ENCODE measurements at regions not wholly inside any gene's neighbourhood (a gene's known extent, or its start where the extent isn't known, plus 50 kb on each side); places are given as distances from the start of the nearest gene placed in this dataset.

DNA sequence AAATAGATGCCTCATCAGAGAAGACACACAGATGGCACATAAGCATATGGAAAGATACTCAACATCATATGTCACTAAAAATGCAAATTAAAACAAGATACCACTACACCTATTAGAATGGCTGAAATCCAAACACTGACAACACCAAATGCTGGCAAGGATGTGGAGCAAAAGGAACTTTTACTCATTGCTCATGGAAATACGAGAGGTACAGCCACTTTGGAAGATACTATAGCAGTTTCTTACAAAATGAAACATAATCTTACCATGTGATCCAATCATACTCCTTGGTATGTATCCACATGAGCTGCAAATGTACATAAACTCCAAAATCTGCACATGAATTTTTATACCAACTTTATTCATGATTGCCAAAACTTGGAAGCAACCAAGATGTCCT lies 246.0 kb upstream of the ARHGAP42 start:
- H3K4me1 ChIP-seq (ENCODE audit: insufficient read depth, low read length): no peaks in the 10 kb centered on the region
- no peaks in the 10 kb centered on the region for H3K79me2 ChIP-seq (ENCODE audit: insufficient read depth, low read length)
- H3K9ac ChIP-seq (ENCODE audit: insufficient read depth, low read depth, low read length): no peak overlapping the region
- in situ Hi-C loops (cut with HindIII; ENCODE audit: extremely low pct_ligation_motif_present, low pct_unique_long_range_greater_than_20kb): no loop called here
- CTCF ChIA-PET (ENCODE audit: low intra/inter-chr PET ratio, low total read pairs): no interaction called here
- FAIRE-seq (no peak), DNase-seq (ENCODE audit: low spot score) (no peak), ATAC-seq (no peak)
- H3K4me3 ChIP-seq (replicated peaks in 1 of 3; ENCODE audit: insufficient read depth in 1 of 3, low read depth in 2 of 3, low read length in 3 of 3): no peak overlapping the region
- intact Hi-C loops (cut with micrococcal nuclease; ENCODE audit: unreplicated experiment): no loop called here
- no peak overlapping the region for H3K27ac ChIP-seq (ENCODE audit: extremely low read length, insufficient read depth, low read length)
- peaks cover 10% of the 10 kb centered on the region; the same call in 1 of the 2 replicates for H3K9me3 ChIP-seq (ENCODE audit: low read length)
- no TSS peak for BruUV-seq (replicated peaks)
- no peak overlapping the region for H3K4me2 ChIP-seq (ENCODE audit: low read depth, low read length)
- no peak for TF ChIP-seq ZSCAN12 (CRISPR knock-in tag; IDR thresholded peaks at IDR 0.05)
- no peaks in the 10 kb centered on the region for H3K27me3 ChIP-seq (ENCODE audit: control insufficient read depth in 1 of 2, insufficient read depth in 2 of 2, low read length in 2 of 2)
- 0% methylated on average over 1 of the region's 1 CpG for WGBS (ENCODE audit: low lambda C conversion rate)
- no peaks in the 10 kb centered on the region for H3K36me3 ChIP-seq (replicated peaks in 1 of 2; ENCODE audit: control insufficient read depth in 1 of 2, insufficient read depth in 2 of 2, low read length in 2 of 2)
- POLR2A ChIA-PET: no interaction called here
- no peak overlapping the region for H2AFZ ChIP-seq (ENCODE audit: low read length)
- H4K20me1 ChIP-seq (ENCODE audit: insufficient read depth, low read length): no peaks in the 10 kb centered on the region

DNA sequence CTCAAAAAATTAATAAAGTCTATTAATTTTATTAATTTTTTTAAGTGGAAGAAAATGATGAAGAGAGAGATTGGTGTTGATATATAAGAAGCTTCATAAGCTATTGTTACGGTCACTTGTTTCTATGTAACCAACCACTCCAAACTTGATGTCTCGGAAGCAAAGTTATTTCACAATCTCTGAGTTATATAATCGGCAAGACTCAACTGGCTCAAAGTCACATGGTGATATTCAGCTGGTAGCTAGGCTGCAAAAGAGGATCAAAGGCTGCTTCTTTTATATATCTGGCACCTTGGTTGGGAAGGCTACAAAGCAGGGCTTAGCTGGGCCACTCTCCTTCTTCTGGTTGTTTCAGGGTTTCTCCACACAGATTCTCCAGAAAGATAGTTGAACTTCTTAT lies 245.1 kb upstream of the ARHGAP42 start:
- DNase-seq (ENCODE audit: low spot score): no peak
- in situ Hi-C loops (cut with HindIII; ENCODE audit: extremely low pct_ligation_motif_present, low pct_unique_long_range_greater_than_20kb) (no loop called here), intact Hi-C loops (cut with micrococcal nuclease; ENCODE audit: unreplicated experiment) (no loop called here)

DNA sequence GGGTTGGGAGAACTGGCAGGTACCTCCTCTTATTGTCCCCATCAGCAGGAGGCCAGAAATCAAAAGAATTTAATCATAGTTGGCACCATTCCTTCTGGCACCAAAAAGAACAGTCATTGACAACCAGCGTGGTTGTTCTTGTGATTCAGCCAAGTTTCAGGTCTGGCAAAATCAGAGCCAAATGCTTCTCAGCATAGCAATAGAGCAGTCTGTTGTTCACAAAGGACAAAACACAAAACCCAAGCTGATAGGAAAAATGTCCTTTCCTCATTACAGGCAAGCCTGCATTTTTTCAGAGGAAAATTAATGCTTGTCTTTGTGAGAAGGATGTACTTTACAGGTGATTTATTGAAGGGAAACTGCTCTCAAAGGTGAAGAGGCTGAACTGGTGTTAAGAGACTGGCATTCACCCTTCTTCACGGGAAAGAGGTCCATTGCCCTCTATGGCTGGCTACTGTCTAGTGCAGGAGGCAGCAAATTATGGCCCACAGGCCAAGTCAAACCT lies 241.8 kb upstream of the ARHGAP42 start:
- no peaks in the 10 kb centered on the region for H3K79me2 ChIP-seq (ENCODE audit: insufficient read depth, low read length)
- ChIA-PET POLR2A (no interaction called here), CTCF (ENCODE audit: low intra/inter-chr PET ratio, low total read pairs) (no interaction called here)
- ATAC-seq (no peak), DNase-seq (ENCODE audit: low spot score) (no peak), FAIRE-seq (no peak)
- H3K9me3 ChIP-seq (ENCODE audit: low read length): peaks cover 29% of the 10 kb centered on the region
- no peaks in the 10 kb centered on the region for H3K36me3 ChIP-seq (replicated peaks in 1 of 2; ENCODE audit: control insufficient read depth in 1 of 2, insufficient read depth in 2 of 2, low read length in 2 of 2)
- 0% methylated on average over 2 of the region's 2 CpGs for WGBS (ENCODE audit: low lambda C conversion rate)
- H3K4me3 ChIP-seq (replicated peaks in 1 of 3; ENCODE audit: insufficient read depth in 1 of 3, low read depth in 2 of 3, low read length in 3 of 3): no peak overlapping the region
- no peaks in the 10 kb centered on the region for H3K4me1 ChIP-seq (ENCODE audit: insufficient read depth, low read length)
- intact Hi-C loops (cut with micrococcal nuclease; ENCODE audit: unreplicated experiment) (no loop called here), in situ Hi-C loops (cut with HindIII; ENCODE audit: extremely low pct_ligation_motif_present, low pct_unique_long_range_greater_than_20kb) (no loop called here)
- H3K9ac ChIP-seq (ENCODE audit: insufficient read depth, low read depth, low read length): no peak overlapping the region
- H3K27ac ChIP-seq (ENCODE audit: extremely low read length, insufficient read depth, low read length): no peak overlapping the region
- no peak overlapping the region for H2AFZ ChIP-seq (ENCODE audit: low read length)
- no peaks in the 10 kb centered on the region for H4K20me1 ChIP-seq (ENCODE audit: insufficient read depth, low read length)
- no TSS peak for BruUV-seq (replicated peaks)
- no peak overlapping the region for H3K4me2 ChIP-seq (ENCODE audit: low read depth, low read length)
- H3K27me3 ChIP-seq (ENCODE audit: control insufficient read depth in 1 of 2, insufficient read depth in 2 of 2, low read length in 2 of 2): no peaks in the 10 kb centered on the region
- TF ChIP-seq MAFK (conservative IDR thresholded peaks at IDR 0.05 in 1 of 2, IDR thresholded peaks at IDR 0.05 in 1 of 2; ENCODE audit: low read length in 2 of 2): no peak
- no peak for TF ChIP-seq ZNF350 (CRISPR knock-in tag; IDR thresholded peaks at IDR 0.05; ENCODE audit: borderline replicate concordance, low read depth)
- no peak for TF ChIP-seq NCOA2 (CRISPR knock-in tag; IDR thresholded peaks at IDR 0.05)
- TF ChIP-seq, protein P1, sequence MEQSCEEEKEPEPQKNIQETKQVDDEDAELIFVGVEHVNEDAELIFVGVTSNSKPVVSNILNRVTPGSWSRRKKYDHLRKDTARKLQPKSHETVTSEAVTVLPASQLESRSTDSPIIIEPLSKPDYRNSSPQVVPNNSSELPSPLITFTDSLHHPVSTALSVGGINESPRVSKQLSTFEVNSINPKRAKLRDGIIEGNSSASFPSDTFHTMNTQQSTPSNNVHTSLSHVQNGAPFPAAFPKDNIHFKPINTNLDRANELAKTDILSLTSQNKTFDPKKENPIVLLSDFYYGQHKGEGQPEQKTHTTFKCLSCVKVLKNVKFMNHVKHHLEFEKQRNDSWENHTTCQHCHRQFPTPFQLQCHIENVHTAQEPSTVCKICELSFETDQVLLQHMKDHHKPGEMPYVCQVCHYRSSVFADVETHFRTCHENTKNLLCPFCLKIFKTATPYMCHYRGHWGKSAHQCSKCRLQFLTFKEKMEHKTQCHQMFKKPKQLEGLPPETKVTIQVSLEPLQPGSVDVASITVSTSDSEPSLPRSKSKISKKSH (CRISPR knock-in tag; IDR thresholded peaks at IDR 0.05; ENCODE audit: borderline replicate concordance): no peak
- TF ChIP-seq, protein P2, sequence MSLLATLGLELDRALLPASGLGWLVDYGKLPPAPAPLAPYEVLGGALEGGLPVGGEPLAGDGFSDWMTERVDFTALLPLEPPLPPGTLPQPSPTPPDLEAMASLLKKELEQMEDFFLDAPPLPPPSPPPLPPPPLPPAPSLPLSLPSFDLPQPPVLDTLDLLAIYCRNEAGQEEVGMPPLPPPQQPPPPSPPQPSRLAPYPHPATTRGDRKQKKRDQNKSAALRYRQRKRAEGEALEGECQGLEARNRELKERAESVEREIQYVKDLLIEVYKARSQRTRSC (CRISPR knock-in tag; IDR thresholded peaks at IDR 0.05; ENCODE audit: low read depth): no peak

More for the DNA sequence above, 245.1 kb upstream of the ARHGAP42 start:
- Histone ChIP-seq H3K9ac (ENCODE audit: insufficient read depth, low read depth, low read length) (no peak overlapping the region), H3K4me3 (replicated peaks in 1 of 3; ENCODE audit: insufficient read depth in 1 of 3, low read depth in 2 of 3, low read length in 3 of 3) (no peak overlapping the region), H3K27me3 (ENCODE audit: control insufficient read depth in 1 of 2, insufficient read depth in 2 of 2, low read length in 2 of 2) (no peaks in the 10 kb centered on the region), H3K4me1 (ENCODE audit: insufficient read depth, low read length) (no peaks in the 10 kb centered on the region), H4K20me1 (ENCODE audit: insufficient read depth, low read length) (no peaks in the 10 kb centered on the region), H3K4me2 (ENCODE audit: low read depth, low read length) (no peak overlapping the region), H2AFZ (ENCODE audit: low read length) (no peak overlapping the region), H3K9me3 (ENCODE audit: low read length) (peaks cover 10% of the 10 kb centered on the region; the same call in 1 of the 2 replicates), H3K36me3 (replicated peaks in 1 of 2; ENCODE audit: control insufficient read depth in 1 of 2, insufficient read depth in 2 of 2, low read length in 2 of 2) (no peaks in the 10 kb centered on the region), H3K27ac (ENCODE audit: extremely low read length, insufficient read depth, low read length) (no peak overlapping the region), H3K79me2 (ENCODE audit: insufficient read depth, low read length) (no peaks in the 10 kb centered on the region)
- POLR2A ChIA-PET: no interaction called here
- TF ChIP-seq CEBPB (IDR thresholded peaks at IDR 0.05; ENCODE audit: borderline replicate concordance, low read depth, low read length) (0 out of 2 replicates have a peak, but pooled peaks have one; percentile 8), ZKSCAN8 (CRISPR knock-in tag; IDR thresholded peaks at IDR 0.05; ENCODE audit: borderline replicate concordance) (no peak)
- WGBS (ENCODE audit: low lambda C conversion rate): 32% methylated on average over 3 of the region's 3 CpGs
- ATAC-seq: no peak
- no TSS peak for BruUV-seq (replicated peaks)
- no peak for FAIRE-seq
- CTCF ChIA-PET (ENCODE audit: low intra/inter-chr PET ratio, low total read pairs): no interaction called here
